HFFc6 (cell line): ENCODE measurements at regions not wholly inside any gene's neighbourhood (a gene's known extent, or its start where the extent isn't known, plus 50 kb on each side); places are given as distances from the start of the nearest gene placed in this dataset.

Experiments used
- DNase-seq: peaks from one replicate; pipeline ENCODE4 v3.0.0-alpha.2; 2018
- H3K27ac Mint-ChIP-seq: 2 replicates; pipeline ENCODE4 v1.8.0; 2020; ENCODE audit warnings: mild to moderate bottlenecking, mixed read lengths
- H3K27me3 Mint-ChIP-seq: 2 replicates; pipeline ENCODE4 v1.8.0; 2021; ENCODE audit warnings: mild to moderate bottlenecking, moderate library complexity, mixed read lengths; ENCODE audit not compliant: insufficient read depth
- H3K36me3 Mint-ChIP-seq: 2 replicates; pipeline ENCODE4 v1.8.0; 2021; ENCODE audit warnings: low read depth, mixed read lengths
- H3K4me1 Mint-ChIP-seq: 2 replicates; pipeline ENCODE4 v1.8.0; 2020; ENCODE audit warnings: low read depth, mixed read lengths
- H3K4me3 Mint-ChIP-seq: 2 replicates; pipeline ENCODE4 v1.8.0; 2020; ENCODE audit warnings: mild to moderate bottlenecking, moderate library complexity, mixed read lengths
- H3K9me3 Mint-ChIP-seq: 2 replicates; pipeline ENCODE4 v1.8.0; 2020; ENCODE audit warnings: mild to moderate bottlenecking, mixed read lengths
- TF ChIP-seq, protein P1 (sequence below): fragments of 200-600 bp; sonication (generic); IDR thresholded peaks from 2 replicates; pipeline ENCODE4 v1.5.0; 2021; ENCODE audit warnings: antibody characterized with exemption, mild to moderate bottlenecking

DNA sequence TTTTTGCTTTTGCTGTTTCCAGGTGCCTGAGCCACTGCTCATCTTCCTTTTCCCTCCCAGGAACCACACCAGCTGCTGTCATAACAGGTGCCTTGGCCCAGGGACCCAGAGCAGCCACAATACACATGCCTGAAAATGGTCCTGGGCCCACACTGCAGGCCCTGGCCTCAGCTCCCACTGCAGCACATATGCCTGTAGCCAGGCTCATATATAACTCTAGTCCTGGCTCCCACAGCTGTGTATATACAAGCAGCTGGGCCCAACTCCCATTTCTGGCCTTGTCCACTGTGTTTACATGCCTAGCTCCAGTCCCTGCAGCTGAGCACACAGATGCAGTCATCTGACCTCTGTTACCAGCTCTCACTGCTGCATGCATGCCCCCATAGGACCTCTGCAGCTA lies 930.5 kb downstream of the ADGRL3 start:
- Mint-ChIP-seq H3K4me3 (no peak overlapping the region), H3K27ac (no peak overlapping the region), H3K9me3 (peaks cover 44% of the 10 kb centered on the region), H3K27me3 (no peaks in the 10 kb centered on the region; the same call in 1 of the 2 replicates), H3K4me1 (no peaks in the 10 kb centered on the region), H3K36me3 (0 out of 2 replicates have a peak, but pooled peaks cover 6% of the 10 kb centered on the region)
- TF ChIP-seq, protein P1, sequence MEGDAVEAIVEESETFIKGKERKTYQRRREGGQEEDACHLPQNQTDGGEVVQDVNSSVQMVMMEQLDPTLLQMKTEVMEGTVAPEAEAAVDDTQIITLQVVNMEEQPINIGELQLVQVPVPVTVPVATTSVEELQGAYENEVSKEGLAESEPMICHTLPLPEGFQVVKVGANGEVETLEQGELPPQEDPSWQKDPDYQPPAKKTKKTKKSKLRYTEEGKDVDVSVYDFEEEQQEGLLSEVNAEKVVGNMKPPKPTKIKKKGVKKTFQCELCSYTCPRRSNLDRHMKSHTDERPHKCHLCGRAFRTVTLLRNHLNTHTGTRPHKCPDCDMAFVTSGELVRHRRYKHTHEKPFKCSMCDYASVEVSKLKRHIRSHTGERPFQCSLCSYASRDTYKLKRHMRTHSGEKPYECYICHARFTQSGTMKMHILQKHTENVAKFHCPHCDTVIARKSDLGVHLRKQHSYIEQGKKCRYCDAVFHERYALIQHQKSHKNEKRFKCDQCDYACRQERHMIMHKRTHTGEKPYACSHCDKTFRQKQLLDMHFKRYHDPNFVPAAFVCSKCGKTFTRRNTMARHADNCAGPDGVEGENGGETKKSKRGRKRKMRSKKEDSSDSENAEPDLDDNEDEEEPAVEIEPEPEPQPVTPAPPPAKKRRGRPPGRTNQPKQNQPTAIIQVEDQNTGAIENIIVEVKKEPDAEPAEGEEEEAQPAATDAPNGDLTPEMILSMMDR, result no peak
- DNase-seq, result no peak

DNA sequence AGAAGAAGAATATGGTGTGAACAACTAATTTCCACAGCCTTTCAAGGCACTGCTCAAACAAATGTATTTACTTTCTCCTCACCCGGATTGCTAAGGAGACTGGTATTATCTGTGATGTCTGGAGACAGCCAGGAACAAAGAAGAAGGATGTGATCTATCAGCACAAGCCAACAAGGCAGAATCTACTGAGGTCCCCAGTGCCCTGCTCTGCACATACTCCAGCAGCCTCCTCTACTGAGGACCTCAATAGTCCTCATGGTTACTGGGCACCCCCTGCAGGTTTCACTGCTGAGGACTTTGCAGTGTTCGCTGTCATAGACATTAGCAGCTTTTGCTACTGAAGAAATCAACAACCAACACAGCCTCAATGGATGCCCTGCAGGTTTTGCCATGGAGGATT lies 930.1 kb downstream of the ADGRL3 start:
- TF ChIP-seq, protein P1, result no peak
- no peaks in the 10 kb centered on the region; the same call in 1 of the 2 replicates for H3K27me3 Mint-ChIP-seq
- H3K4me1 Mint-ChIP-seq, result no peaks in the 10 kb centered on the region
- DNase-seq, result no peak
- peaks cover 45% of the 10 kb centered on the region for H3K9me3 Mint-ChIP-seq
- no peak overlapping the region for H3K27ac Mint-ChIP-seq
- H3K36me3 Mint-ChIP-seq, result 0 out of 2 replicates have a peak, but pooled peaks cover 6% of the 10 kb centered on the region
- H3K4me3 Mint-ChIP-seq, result no peak overlapping the region
